Activated T-helper 17 cell treated with anti-CD3 and anti-CD28 coated beads, Interleukin-2, amount 50 U/mL, for 72 hours (primary cell): ENCODE measurements at regions not wholly inside any gene's neighbourhood (a gene's known extent, or its start where the extent isn't known, plus 50 kb on each side); places are given as distances from the start of the nearest gene placed in this dataset.
"Not testable (repeated sequence)": the region's sequence is repeated elsewhere in the genome, so short reads cannot be mapped to it uniquely, and the experiment has no call there.

Experiments used
- ATAC-seq: fragments of 150-1000 bp; cut with Tn5 transposase; replicated peaks from 2 replicates; pipeline ENCODE4 v1.10.0; 2021; ENCODE audit warnings: mild to moderate bottlenecking, moderate library complexity
- H3K27ac Mint-ChIP-seq: one replicate; pipeline ENCODE4 v1.8.0; 2022; ENCODE audit warnings: mixed read lengths
- H3K27me3 Mint-ChIP-seq: one replicate; pipeline ENCODE4 v1.8.0; 2022; ENCODE audit warnings: mixed read lengths
- H3K36me3 Mint-ChIP-seq: one replicate; pipeline ENCODE4 v1.8.0; 2022; ENCODE audit warnings: low read depth, mild to moderate bottlenecking, mixed read lengths
- H3K4me1 Mint-ChIP-seq: one replicate; pipeline ENCODE4 v1.8.0; 2022; ENCODE audit warnings: mixed read lengths
- H3K4me3 Mint-ChIP-seq: one replicate; pipeline ENCODE4 v1.8.0; 2022; ENCODE audit warnings: mild to moderate bottlenecking, mixed read lengths
- H3K9me3 Mint-ChIP-seq: one replicate; pipeline ENCODE4 v1.8.0; 2022; ENCODE audit warnings: mixed read lengths

DNA sequence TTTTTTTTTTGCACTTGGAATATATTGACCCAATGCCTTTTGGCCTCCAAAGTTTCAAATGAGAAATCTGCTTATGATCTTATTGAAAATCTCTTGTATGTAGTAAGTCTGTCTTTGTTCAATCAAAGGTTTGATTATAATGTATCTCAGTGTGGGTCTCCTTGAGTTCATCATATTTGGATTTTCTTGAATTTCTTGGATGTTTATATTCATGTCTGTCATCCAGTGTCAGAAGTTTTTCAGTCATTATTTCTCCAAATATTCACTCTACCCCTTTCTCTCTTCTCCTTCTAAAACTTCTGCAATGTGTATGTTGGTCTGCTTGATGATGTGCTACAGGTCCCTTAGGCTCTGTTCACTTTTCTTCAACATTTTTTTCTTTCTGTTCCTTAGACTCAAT lies 95.9 kb upstream of the PTPRK start:
- H3K27me3 Mint-ChIP-seq: peaks cover 26% of the 10 kb centered on the region
- no peaks in the 10 kb centered on the region for H3K4me1 Mint-ChIP-seq
- H3K36me3 Mint-ChIP-seq: no peaks in the 10 kb centered on the region
- H3K9me3 Mint-ChIP-seq: peaks cover 9% of the 10 kb centered on the region
- H3K27ac Mint-ChIP-seq: no peak overlapping the region
- no peak overlapping the region for H3K4me3 Mint-ChIP-seq
- no peak for ATAC-seq

DNA sequence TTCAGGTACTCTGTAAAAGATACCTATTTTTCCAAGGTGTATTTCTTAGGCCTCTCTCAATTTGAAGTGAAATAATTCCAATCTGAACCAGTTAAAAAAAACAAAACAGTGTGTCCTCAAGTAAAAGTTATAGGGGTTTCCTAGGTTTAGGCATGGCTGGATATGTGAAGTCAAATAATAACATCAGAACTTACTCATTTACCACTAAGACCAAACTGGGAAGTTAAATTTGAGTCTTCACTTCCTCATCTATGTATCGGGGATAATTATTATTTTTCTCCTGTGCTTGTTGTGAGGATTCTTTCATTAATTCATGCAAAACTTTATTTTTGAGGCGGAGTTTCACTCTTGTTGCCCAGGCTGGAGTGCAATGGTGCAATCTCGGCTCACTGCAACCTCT lies 86.2 kb upstream of the PTPRK start:
- ATAC-seq: no peak
- peaks cover 18% of the 10 kb centered on the region for H3K27me3 Mint-ChIP-seq
- no peaks in the 10 kb centered on the region for H3K9me3 Mint-ChIP-seq
- H3K4me3 Mint-ChIP-seq: no peak overlapping the region
- no peaks in the 10 kb centered on the region for H3K36me3 Mint-ChIP-seq
- no peak overlapping the region for H3K27ac Mint-ChIP-seq
- no peaks in the 10 kb centered on the region for H3K4me1 Mint-ChIP-seq

GRCh38 chr6:128605961-128606360 lies 85.6 kb upstream of the PTPRK start:
- ATAC-seq: no peak
- no peaks in the 10 kb centered on the region for H3K9me3 Mint-ChIP-seq
- H3K27ac Mint-ChIP-seq: no peak overlapping the region
- no peaks in the 10 kb centered on the region for H3K36me3 Mint-ChIP-seq
- H3K27me3 Mint-ChIP-seq: peaks cover 19% of the 10 kb centered on the region
- no peaks in the 10 kb centered on the region for H3K4me1 Mint-ChIP-seq
- no peak overlapping the region for H3K4me3 Mint-ChIP-seq

GRCh38 chr6:128601060-128601459 lies 80.7 kb upstream of the PTPRK start:
- Mint-ChIP-seq H3K4me3 (no peak overlapping the region), H3K36me3 (no peaks in the 10 kb centered on the region), H3K27ac (no peak overlapping the region), H3K4me1 (peaks cover 6% of the 10 kb centered on the region), H3K27me3 (peaks cover 28% of the 10 kb centered on the region), H3K9me3 (no peaks in the 10 kb centered on the region)
- no peak for ATAC-seq

GRCh38 chr6:128600397-128600951 lies 80.1 kb upstream of the PTPRK start:
- no peak for ATAC-seq
- Mint-ChIP-seq H3K4me1 (peaks cover 6% of the 10 kb centered on the region), H3K9me3 (no peaks in the 10 kb centered on the region), H3K27ac (no peak overlapping the region), H3K36me3 (no peaks in the 10 kb centered on the region), H3K27me3 (peaks cover 32% of the 10 kb centered on the region), H3K4me3 (no peak overlapping the region)

GRCh38 chr6:128599036-128599435 lies 78.6 kb upstream of the PTPRK start:
- ATAC-seq: no peak

DNA sequence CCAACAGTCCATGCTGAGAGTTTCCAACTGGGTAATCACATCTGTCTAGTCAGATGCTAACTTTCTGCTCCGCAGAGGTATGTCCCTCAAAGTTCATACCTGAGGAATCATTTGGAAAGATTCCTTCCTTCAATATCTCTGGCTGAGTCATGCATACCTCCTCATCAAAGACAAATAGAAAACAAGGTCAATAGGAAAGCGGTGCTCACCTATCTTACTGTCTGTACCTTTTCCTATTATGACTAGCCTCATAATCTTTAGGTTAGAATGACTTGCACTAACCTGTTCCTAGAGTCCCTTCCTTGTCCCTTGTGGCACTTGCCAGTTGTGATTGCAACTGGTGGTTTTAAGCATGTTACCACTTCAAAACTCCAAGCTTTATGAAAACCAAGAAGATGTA lies 78.2 kb upstream of the PTPRK start:
- Mint-ChIP-seq H3K9me3 (no peaks in the 10 kb centered on the region), H3K27me3 (peaks cover 26% of the 10 kb centered on the region), H3K4me1 (peaks cover 6% of the 10 kb centered on the region), H3K4me3 (no peak overlapping the region), H3K36me3 (no peaks in the 10 kb centered on the region), H3K27ac (no peak overlapping the region)
- peak; percentile 81 for ATAC-seq

More at GRCh38 chr6:128599036-128599435, 78.6 kb upstream of the PTPRK start:
- Mint-ChIP-seq H3K4me3 (no peak overlapping the region), H3K27me3 (peaks cover 31% of the 10 kb centered on the region), H3K4me1 (peaks cover 6% of the 10 kb centered on the region), H3K36me3 (no peaks in the 10 kb centered on the region), H3K27ac (no peak overlapping the region), H3K9me3 (no peaks in the 10 kb centered on the region)

DNA sequence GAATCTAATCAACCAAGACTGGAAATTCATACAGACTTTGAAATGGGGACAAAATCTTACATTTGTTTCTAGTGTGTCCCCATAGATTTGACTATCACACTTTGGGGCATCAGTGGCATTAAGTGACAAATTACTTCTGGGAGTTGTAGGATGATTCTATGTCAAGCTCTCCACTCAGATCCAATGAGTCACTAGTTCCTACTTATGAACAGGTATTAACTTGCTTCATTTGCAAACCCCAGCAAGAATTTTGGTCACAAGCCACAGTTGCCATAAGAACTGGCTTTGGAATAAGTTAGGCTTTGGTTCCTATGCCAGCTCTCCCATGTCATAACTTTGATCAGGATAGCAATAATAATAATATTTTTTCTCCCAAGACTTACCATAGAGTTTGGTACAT lies 77.6 kb upstream of the PTPRK start:
- H3K36me3 Mint-ChIP-seq: no peaks in the 10 kb centered on the region
- peaks cover 6% of the 10 kb centered on the region for H3K4me1 Mint-ChIP-seq
- ATAC-seq: peak; percentile 28
- peaks cover 26% of the 10 kb centered on the region for H3K27me3 Mint-ChIP-seq
- no peak overlapping the region for H3K27ac Mint-ChIP-seq
- no peaks in the 10 kb centered on the region for H3K9me3 Mint-ChIP-seq
- no peak overlapping the region for H3K4me3 Mint-ChIP-seq

- no peaks in the 10 kb centered on the region for H3K9me3 Mint-ChIP-seq
- ATAC-seq: no peak
- H3K36me3 Mint-ChIP-seq: no peaks in the 10 kb centered on the region
Measured at GRCh38 chr6:128597004-128597403, 76.6 kb upstream of the PTPRK start.

DNA sequence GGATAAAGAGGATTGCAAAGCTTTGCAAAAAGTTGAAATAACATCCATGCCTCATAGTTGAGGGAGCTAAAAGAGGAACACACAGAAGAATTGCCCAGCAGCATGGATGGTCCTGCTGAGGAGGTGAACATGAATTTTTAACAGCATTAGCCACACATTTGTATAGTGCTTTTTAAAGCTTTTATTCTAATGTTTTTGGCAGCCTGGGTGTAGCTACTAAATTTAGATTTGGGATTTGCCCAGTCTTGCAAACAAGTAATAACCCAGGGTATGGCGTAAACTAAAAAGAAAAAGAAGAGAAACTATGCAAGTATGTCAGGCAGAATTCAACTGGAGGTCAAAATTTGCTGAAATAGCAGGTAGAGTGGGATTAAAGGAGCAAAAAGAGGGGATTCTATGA lies 75.1 kb upstream of the PTPRK start:
- Mint-ChIP-seq H3K27ac (no peak overlapping the region), H3K27me3 (peaks cover 21% of the 10 kb centered on the region), H3K4me1 (peaks cover 6% of the 10 kb centered on the region), H3K4me3 (no peak overlapping the region), H3K36me3 (no peaks in the 10 kb centered on the region), H3K9me3 (no peaks in the 10 kb centered on the region)
- no peak for ATAC-seq

More at GRCh38 chr6:128597004-128597403, 76.6 kb upstream of the PTPRK start:
- H3K27me3 Mint-ChIP-seq: peaks cover 23% of the 10 kb centered on the region
- no peak overlapping the region for H3K4me3 Mint-ChIP-seq
- no peak overlapping the region for H3K27ac Mint-ChIP-seq
- peaks cover 6% of the 10 kb centered on the region for H3K4me1 Mint-ChIP-seq

GRCh38 chr6:128586095-128586494 lies 65.7 kb upstream of the PTPRK start:
- H3K4me1 Mint-ChIP-seq: no peaks in the 10 kb centered on the region
- no peak overlapping the region for H3K27ac Mint-ChIP-seq
- H3K36me3 Mint-ChIP-seq: no peaks in the 10 kb centered on the region

GRCh38 chr6:128580224-128581110 lies 60.1 kb upstream of the PTPRK start:
- Mint-ChIP-seq H3K4me3 (no peak overlapping the region), H3K27me3 (peaks cover 20% of the 10 kb centered on the region), H3K36me3 (no peaks in the 10 kb centered on the region), H3K4me1 (no peaks in the 10 kb centered on the region), H3K9me3 (no peaks in the 10 kb centered on the region), H3K27ac (no peak overlapping the region)
- no peak for ATAC-seq

More at GRCh38 chr6:128586095-128586494, 65.7 kb upstream of the PTPRK start:
- peaks cover 9% of the 10 kb centered on the region for H3K9me3 Mint-ChIP-seq
- H3K27me3 Mint-ChIP-seq: peaks cover 22% of the 10 kb centered on the region
- ATAC-seq: no peak
- H3K4me3 Mint-ChIP-seq: no peak overlapping the region

DNA sequence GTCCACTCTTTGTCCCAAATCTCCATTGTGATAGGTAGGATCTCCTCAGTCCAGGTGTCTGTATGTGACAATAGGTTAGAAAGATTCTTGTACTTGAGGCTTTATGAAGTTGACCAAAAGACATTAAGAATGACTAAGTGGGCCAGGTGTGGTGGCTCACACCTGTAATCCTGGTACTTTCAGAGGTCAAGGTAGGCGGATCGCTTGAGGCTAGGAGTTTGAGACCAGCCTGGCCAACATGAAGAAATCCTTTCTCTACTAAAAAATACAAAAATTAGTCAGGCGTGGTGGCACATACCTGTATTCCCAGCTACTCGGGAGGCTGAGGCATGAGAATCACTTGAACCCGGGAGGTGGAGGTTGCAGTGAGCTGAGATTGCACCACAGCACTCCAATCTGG lies 54.9 kb upstream of the PTPRK start:
- not testable (repeated sequence) for H3K36me3 Mint-ChIP-seq, H3K4me1 Mint-ChIP-seq, ATAC-seq, H3K27ac Mint-ChIP-seq, H3K4me3 Mint-ChIP-seq, H3K9me3 Mint-ChIP-seq, H3K27me3 Mint-ChIP-seq

DNA sequence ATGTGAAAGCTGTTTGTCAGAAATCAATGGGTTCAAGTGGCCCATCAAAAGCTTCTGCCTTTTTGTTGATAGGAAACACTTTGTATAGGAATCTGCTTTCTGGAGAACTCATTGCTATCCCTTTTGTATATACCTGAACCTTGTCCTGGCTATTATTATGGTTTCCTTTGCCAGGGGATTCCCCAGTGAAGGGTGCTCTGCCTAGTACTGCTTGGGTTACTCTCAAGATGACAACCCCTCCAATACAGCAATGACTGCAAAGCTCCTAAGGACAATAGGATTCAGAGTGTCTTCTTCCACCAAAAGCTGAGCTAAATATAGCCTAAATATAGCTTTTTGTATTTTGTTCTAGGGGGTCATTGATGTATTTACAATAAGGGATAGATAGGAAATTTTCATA lies 54.0 kb upstream of the PTPRK start:
- Mint-ChIP-seq H3K4me3 (no peak overlapping the region), H3K4me1 (no peaks in the 10 kb centered on the region), H3K9me3 (no peaks in the 10 kb centered on the region), H3K27ac (no peak overlapping the region), H3K36me3 (no peaks in the 10 kb centered on the region), H3K27me3 (peaks cover 4% of the 10 kb centered on the region)
- peak; percentile 55 for ATAC-seq

DNA sequence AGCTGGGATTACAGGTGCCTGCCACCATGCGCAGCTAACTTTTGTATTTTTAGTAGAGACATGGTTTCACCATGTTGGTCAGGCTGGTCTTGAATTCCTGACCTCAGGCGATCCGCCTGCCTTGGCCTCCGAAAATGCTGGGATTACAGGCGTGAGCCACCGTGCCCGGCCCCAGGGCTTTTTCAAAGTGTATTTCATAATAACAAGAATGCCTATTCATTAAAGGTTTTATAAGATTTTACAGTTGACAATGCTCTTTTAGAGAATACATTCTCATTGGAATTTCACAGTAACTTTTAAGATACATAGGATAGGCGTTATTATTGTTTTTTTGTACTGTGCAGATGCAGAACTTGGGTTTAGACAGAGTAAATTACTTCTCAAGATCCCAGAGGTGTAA lies 52.6 kb upstream of the PTPRK start:
- H3K27ac Mint-ChIP-seq: no peak overlapping the region
- H3K4me1 Mint-ChIP-seq: no peaks in the 10 kb centered on the region
- H3K27me3 Mint-ChIP-seq: peaks cover 4% of the 10 kb centered on the region
- H3K36me3 Mint-ChIP-seq: no peaks in the 10 kb centered on the region
- H3K9me3 Mint-ChIP-seq: no peaks in the 10 kb centered on the region
- no peak overlapping the region for H3K4me3 Mint-ChIP-seq
- no peak for ATAC-seq
